Brain microvascular endothelial cell (primary cell): ENCODE measurements at regions not wholly inside any gene's neighbourhood (a gene's known extent, or its start where the extent isn't known, plus 50 kb on each side); places are given as distances from the start of the nearest gene placed in this dataset.

ENCODE experiments used
- DNase-seq: peaks from one replicate; pipeline ENCODE4 v3.0.0-alpha.2; 2020
- H3K27ac ChIP-seq: fragments of 250-450 bp; sonication (Bioruptor Pico); 2 replicates; pipeline ENCODE4 v1.5.1; 2020; ENCODE audit warnings: mild to moderate bottlenecking, moderate library complexity
- H3K27me3 ChIP-seq: fragments of 250-450 bp; sonication (Bioruptor Pico); replicated peaks from 2 replicates; pipeline ENCODE4 v1.5.1; 2020; ENCODE audit warnings: mild to moderate bottlenecking
- H3K36me3 ChIP-seq: fragments of 250-450 bp; sonication (Bioruptor Pico); replicated peaks from 2 replicates; pipeline ENCODE4 v1.5.1; 2020; ENCODE audit warnings: mild to moderate bottlenecking
- H3K4me3 ChIP-seq: 2 replicates; pipeline ENCODE4 v1.5.1; 2011; ENCODE audit warnings: low read depth, mild to moderate bottlenecking, control low read depth, low read length, moderate library complexity
- in situ Hi-C: cut with HindIII; loops from 2 replicates; pipeline ENCODE4 v1.10.0; 2017; ENCODE audit warnings: low sequenced_read_pairs, low pct_ligation_motif_present
- TF ChIP-seq, protein P1 (sequence below): IDR thresholded peaks from 2 replicates; pipeline ENCODE4 v1.5.1; 2011; ENCODE audit warnings: low read depth, mild to moderate bottlenecking, moderate library complexity, low read length, control low read depth, inconsistent platforms; ENCODE audit errors: missing control alignments

DNA sequence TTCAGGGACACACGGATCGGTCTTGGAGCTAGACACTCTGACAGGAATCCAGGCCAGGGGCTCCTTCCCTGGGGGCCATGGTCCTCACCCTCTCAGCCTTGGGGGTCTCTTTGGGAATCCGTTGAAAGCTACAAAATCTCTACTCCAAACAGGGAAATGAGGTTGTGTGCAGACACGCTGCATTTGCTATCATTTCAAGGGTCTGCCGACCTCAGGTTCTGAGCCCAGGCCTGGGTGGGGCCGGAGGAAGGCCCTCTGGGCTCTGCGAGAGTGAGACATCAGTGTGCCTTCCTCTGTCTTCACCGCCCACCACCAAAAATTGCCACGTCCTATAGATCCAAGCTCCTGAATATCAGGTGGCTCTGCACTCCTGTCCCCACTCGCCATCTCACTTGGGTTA, 74.4 kb upstream of the FGF3 start:
- Histone ChIP-seq H3K36me3 (no peaks in the 10 kb centered on the region), H3K4me3 (no peak overlapping the region), H3K27me3 (peaks cover 29% of the 10 kb centered on the region), H3K27ac (no peak overlapping the region)
- TF ChIP-seq, protein P1, sequence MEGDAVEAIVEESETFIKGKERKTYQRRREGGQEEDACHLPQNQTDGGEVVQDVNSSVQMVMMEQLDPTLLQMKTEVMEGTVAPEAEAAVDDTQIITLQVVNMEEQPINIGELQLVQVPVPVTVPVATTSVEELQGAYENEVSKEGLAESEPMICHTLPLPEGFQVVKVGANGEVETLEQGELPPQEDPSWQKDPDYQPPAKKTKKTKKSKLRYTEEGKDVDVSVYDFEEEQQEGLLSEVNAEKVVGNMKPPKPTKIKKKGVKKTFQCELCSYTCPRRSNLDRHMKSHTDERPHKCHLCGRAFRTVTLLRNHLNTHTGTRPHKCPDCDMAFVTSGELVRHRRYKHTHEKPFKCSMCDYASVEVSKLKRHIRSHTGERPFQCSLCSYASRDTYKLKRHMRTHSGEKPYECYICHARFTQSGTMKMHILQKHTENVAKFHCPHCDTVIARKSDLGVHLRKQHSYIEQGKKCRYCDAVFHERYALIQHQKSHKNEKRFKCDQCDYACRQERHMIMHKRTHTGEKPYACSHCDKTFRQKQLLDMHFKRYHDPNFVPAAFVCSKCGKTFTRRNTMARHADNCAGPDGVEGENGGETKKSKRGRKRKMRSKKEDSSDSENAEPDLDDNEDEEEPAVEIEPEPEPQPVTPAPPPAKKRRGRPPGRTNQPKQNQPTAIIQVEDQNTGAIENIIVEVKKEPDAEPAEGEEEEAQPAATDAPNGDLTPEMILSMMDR = no peak
- no peak for DNase-seq
- in situ Hi-C loops = no loop called here

DNA sequence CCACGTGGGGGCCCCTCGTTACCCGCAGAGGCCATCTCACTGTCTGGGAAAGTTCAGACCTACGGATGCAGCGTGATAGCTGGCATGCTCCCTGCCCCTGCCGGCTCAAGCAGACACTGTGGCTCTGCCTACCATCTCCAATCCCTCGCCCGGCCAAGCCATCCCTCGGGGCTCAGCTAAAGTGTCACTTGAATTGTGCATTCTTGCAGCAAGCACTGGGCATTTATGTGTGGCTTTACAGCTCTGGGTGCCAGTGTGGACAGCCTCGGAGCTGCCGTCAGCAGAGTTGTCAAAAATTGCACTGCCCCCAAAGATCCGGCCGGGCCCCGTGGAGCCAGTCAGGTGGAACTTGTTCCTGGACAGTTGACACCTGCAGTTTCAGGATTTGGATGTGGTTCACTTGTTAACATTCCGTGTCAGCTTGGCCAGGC, 75.0 kb upstream of the FGF3 start:
- Histone ChIP-seq H3K36me3 (no peaks in the 10 kb centered on the region), H3K27me3 (peaks cover 29% of the 10 kb centered on the region), H3K27ac (no peak overlapping the region), H3K4me3 (no peak overlapping the region)
- DNase-seq = no peak
- TF ChIP-seq, protein P1 = no peak
- in situ Hi-C loops = no loop called here

DNA sequence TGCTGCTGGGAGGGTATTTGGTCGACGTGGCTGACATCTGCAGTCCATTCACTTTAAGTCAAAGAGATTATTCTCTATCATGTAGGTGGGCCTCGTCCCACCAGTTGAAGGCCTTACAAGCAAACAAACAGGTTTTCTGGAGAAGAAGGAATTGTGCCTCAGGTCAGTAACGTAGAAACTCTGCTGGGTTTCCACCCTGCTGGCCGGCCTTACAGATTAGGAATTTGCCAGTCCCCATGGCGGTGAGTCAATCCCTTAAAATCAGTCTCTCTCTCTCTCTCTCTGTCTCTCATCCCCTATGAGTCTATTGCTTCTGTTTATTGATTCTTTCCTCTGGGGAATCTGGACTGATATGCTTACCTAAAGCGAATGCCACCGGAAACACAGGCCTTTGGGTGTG, 75.4 kb upstream of the FGF3 start:
- in situ Hi-C loops = no loop called here
- Histone ChIP-seq H3K4me3 (no peak overlapping the region), H3K27ac (no peak overlapping the region), H3K36me3 (no peaks in the 10 kb centered on the region), H3K27me3 (peaks cover 28% of the 10 kb centered on the region)
- TF ChIP-seq, protein P1 = no peak
- no peak for DNase-seq

DNA sequence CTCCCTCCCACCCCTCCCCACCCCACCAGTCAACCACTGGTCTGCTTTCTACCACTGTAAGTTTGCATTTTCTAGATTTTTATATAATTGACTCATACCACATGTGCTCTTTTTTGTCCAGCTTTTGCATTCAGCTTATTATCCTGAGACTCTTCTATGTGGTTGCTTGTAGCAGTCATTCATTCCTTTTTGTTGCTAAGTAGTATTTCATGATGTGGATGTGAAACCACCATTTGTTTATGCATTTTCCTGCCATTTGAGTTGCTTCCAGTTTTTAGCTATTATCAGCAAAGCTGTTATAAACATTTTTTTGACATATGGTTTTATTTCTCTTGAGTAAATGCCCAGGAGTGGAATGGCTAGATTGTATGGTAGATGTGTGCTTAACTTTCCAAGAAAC, 77.0 kb upstream of the FGF3 start:
- DNase-seq = no peak
- TF ChIP-seq, protein P1 = no peak
- no peak overlapping the region for H3K4me3 ChIP-seq
- in situ Hi-C loops = no loop called here
- H3K36me3 ChIP-seq = no peaks in the 10 kb centered on the region
- H3K27me3 ChIP-seq = peaks cover 19% of the 10 kb centered on the region
- no peak overlapping the region for H3K27ac ChIP-seq

DNA sequence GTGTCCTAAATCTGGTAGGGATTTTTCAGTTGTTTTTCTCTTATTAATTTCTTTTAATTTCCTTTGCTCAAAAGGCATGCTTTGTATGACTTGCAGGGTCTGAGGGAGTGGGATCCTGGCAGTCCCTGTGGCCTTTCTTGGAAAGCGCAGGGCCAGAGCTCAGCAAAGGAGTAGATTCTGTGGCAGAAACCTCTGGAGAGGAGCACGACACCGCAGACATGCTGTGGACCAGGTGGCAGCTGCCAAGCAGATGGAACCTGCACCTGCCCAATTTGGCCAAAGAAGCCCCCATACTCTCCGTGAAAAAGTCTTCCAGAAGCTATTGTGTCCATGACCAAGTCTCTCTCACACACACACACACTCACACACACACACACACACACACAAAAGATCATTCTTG, 78.9 kb upstream of the FGF3 start:
- Histone ChIP-seq H3K36me3 (no peaks in the 10 kb centered on the region), H3K27me3 (peaks cover under 1% of the 10 kb centered on the region), H3K27ac (no peak overlapping the region), H3K4me3 (no peak overlapping the region)
- in situ Hi-C loops = no loop called here
- TF ChIP-seq, protein P1 = no peak
- no peak for DNase-seq
